ENCODE measurements at regions not wholly inside any gene's neighbourhood (a gene's known extent, or its start where the extent isn't known, plus 50 kb on each side); places are given as distances from the start of the nearest gene placed in this dataset.
"Not testable (repeated sequence)": the region's sequence is repeated elsewhere in the genome, so short reads cannot be mapped to it uniquely, and the experiment has no call there.

DNA sequence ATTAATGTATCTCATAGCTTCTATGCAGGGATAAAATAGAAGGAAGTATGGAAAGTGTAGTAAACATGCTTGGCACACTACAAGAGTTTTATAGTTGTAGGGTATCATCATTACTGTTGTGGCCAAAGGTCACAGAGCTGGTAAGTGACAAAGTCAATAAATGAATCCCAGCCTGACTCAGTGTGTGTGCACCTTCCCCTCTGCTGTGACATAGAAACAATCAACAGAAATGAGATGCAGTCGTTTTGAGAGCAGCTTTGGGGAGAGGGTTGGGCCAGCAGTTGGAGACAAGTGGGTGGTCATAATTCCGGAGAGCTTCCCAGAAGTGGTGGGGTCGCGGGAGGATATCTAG is 82.4 kb upstream of the RBPJ start:
- Histone ChIP-seq H3K36me3 (no peaks in the 10 kb centered on the region), H3K4me3 (peak overlapping the region in 1 of 4 donors; percentile 13), H3K4me1 (peaks cover 0 to 29% (median 9%) of the 10 kb centered on the region in 4 donors), H3K9me3 (no peaks in the 10 kb centered on the region), H3K27me3 (no peaks in the 10 kb centered on the region), H3K27ac (peak overlapping the region in 3 of 4 donors; percentile 57 to 82 (median 79))
- 22 to 30% methylated on average over 4 of the region's 4 CpGs for WGBS, 2 donors
- TF ChIP-seq POLR2A (IDR thresholded peaks at IDR 0.05) (no peak), CTCF (IDR thresholded peaks at IDR 0.05) (no peak), EP300 (IDR thresholded peaks at IDR 0.05) (no peak)
- no peak for DNase-seq (ENCODE audit: low spot score in 2 of 2)

- Histone ChIP-seq H3K36me3 (no peaks in the 10 kb centered on the region), H3K4me1 (peaks cover 0 to 29% (median 9%) of the 10 kb centered on the region in 4 donors), H3K4me3 (peak overlapping the region in 1 of 4 donors; percentile 13), H3K27ac (peak overlapping the region in 3 of 4 donors; percentile 57 to 82 (median 79)), H3K27me3 (no peaks in the 10 kb centered on the region), H3K9me3 (no peaks in the 10 kb centered on the region)
- peak in 1 of 2 donors; percentile 43 for DNase-seq (ENCODE audit: low spot score in 2 of 2)
- WGBS, 2 donors = 24 to 33% methylated on average over 12 of the region's 12 CpGs
- TF ChIP-seq EP300 (IDR thresholded peaks at IDR 0.05) (peak in 1 of 2 donors; percentile 53), POLR2A (IDR thresholded peaks at IDR 0.05) (no peak), CTCF (IDR thresholded peaks at IDR 0.05) (no peak)
Measured at GRCh38 chr4:26238778-26239679, 81.8 kb upstream of the RBPJ start.

- Histone ChIP-seq H3K9me3 (no peaks in the 10 kb centered on the region), H3K36me3 (no peaks in the 10 kb centered on the region), H3K27ac (peak overlapping the region in 3 of 4 donors; percentile 57 to 82 (median 79)), H3K4me3 (no peak overlapping the region), H3K4me1 (peaks cover 0 to 29% (median 9%) of the 10 kb centered on the region in 4 donors), H3K27me3 (no peaks in the 10 kb centered on the region)
- TF ChIP-seq EP300 (IDR thresholded peaks at IDR 0.05) (no peak), POLR2A (IDR thresholded peaks at IDR 0.05) (no peak), CTCF (IDR thresholded peaks at IDR 0.05) (no peak)
- WGBS, 2 donors = 38 to 46% methylated on average over 5 of the region's 5 CpGs
- DNase-seq (ENCODE audit: low spot score in 2 of 2) = no peak
Measured at GRCh38 chr4:26239801-26240200, 81.0 kb upstream of the RBPJ start.

DNA sequence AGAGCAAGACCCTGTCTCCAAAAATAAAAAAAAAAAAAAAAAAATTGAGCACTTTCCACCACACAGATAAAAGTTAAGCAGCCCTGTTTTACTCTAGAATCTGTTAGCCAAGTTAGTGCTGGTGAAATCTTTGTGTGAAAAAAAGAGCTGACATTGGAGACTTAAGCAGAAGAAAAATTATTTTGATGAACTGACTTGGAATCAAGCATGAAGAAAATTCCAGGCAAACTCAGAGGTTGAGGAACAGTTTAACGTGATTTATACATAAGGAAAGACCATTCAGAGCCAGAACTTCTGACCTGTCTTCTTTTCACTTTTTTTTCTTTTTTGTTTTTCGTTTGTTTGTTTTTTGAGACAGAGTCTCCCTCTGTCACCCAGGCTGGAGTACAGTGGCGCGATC is 79.6 kb upstream of the RBPJ start:
- WGBS, 2 donors = 87 to 90% methylated on average over 4 of the region's 4 CpGs
- DNase-seq (ENCODE audit: low spot score in 2 of 2) = no peak
- no peak for TF ChIP-seq POLR2A (IDR thresholded peaks at IDR 0.05)
- TF ChIP-seq EP300 (IDR thresholded peaks at IDR 0.05) = no peak
- TF ChIP-seq CTCF (IDR thresholded peaks at IDR 0.05) = no peak
- Histone ChIP-seq H3K36me3 (no peaks in the 10 kb centered on the region), H3K4me3 (no peak overlapping the region), H3K27me3 (no peaks in the 10 kb centered on the region), H3K4me1 (peaks cover 0 to 26% (median 9%) of the 10 kb centered on the region in 4 donors), H3K9me3 (peaks cover 0 to 9% (median 0%) of the 10 kb centered on the region in 4 donors), H3K27ac (peak overlapping the region in 1 of 4 donors; percentile 82)

GRCh38 chr4:26242451-26242850 is 78.4 kb upstream of the RBPJ start:
- H3K36me3 ChIP-seq = no peaks in the 10 kb centered on the region
- TF ChIP-seq CTCF (IDR thresholded peaks at IDR 0.05) (no peak), POLR2A (IDR thresholded peaks at IDR 0.05) (no peak), EP300 (IDR thresholded peaks at IDR 0.05) (no peak)
- no peak for DNase-seq (ENCODE audit: low spot score in 2 of 2)
- no peak overlapping the region for H3K27ac ChIP-seq
- H3K4me1 ChIP-seq = peaks cover 0 to 26% (median 9%) of the 10 kb centered on the region in 4 donors
- peaks cover 0 to 9% (median 0%) of the 10 kb centered on the region in 4 donors for H3K9me3 ChIP-seq
- no peaks in the 10 kb centered on the region for H3K27me3 ChIP-seq
- H3K4me3 ChIP-seq = no peak overlapping the region

- H3K9me3 ChIP-seq; H3K4me3 ChIP-seq; H3K27me3 ChIP-seq; DNase-seq (ENCODE audit: low spot score in 2 of 2); H3K27ac ChIP-seq; H3K36me3 ChIP-seq: not testable (repeated sequence)
- H3K4me1 ChIP-seq = peaks cover 0 to 13% (median 4%) of the 10 kb centered on the region in 4 donors
- 0% methylated on average over 1 of the region's 1 CpG; no CpG with 5 or more reads in 1 of the 2 donors for WGBS, 2 donors
Measured at GRCh38 chr4:26244138-26244537, 76.7 kb upstream of the RBPJ start.

Measured in tibial nerve (tissue), 4 donors.